Posterior cingulate gyrus (tissue), 11 donors: ENCODE measurements at regions not wholly inside any gene's neighbourhood (a gene's known extent, or its start where the extent isn't known, plus 50 kb on each side); places are given as distances from the start of the nearest gene placed in this dataset.

Experiments used
- DNase-seq, 10 donors: peaks; one replicate each; pipeline versions ENCODE4 v3.0.0 to v3.0.0-alpha.2; 2020 to 2021; ENCODE audit warnings: mixed read lengths in 3 of 10
- intact Hi-C: fragments of 100-400 bp; cut with DNase I; formaldehyde crosslinking; loops from one replicate; pipeline ENCODE4 v1.15.1; 2023

DNA sequence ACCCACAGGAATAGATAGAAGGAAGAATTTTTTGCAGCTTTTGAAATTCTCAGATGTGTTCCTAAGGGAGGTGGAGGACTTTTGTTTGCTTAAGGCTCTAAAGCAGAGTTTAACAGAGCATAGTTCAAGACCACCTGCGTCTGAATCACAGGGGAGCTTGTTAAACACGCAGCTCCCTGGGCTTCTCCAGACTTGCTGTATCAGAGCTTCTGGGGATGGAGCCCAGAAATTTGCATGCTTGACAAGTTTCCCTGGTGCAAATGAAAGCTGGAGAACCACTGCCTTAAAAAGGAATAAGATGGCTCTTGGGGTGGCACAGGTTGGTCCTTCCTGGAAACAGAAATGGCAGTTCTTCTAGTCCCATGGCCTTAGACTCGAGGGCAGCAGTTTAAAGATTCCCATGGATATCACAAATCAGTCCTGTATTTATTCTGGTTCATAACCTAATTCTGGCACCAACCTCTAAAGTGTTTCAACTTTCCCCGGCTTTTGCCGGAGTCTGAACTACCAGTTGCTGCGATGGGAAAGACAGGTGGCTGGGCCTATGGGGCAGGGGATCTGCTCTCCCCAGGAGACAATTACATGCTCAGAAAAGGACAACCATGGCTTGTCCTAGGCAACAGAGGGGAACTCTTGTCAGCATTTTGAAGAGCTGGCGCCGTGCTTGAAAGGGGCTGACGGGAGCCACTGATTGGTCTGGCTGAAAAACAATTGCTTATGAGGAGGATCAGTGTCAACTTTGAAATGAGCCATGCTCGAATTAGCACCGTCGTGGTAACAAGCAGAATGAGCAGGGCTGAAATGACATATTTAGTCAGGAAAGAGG lies 599.6 kb downstream of the CCDC171 start:
- intact Hi-C loops, result no loop called here
- no peak for DNase-seq

- DNase-seq, result no peak
- intact Hi-C loops, result no loop called here
Measured at GRCh38 chr9:16153221-16153620, 600.4 kb downstream of the CCDC171 start.

DNA sequence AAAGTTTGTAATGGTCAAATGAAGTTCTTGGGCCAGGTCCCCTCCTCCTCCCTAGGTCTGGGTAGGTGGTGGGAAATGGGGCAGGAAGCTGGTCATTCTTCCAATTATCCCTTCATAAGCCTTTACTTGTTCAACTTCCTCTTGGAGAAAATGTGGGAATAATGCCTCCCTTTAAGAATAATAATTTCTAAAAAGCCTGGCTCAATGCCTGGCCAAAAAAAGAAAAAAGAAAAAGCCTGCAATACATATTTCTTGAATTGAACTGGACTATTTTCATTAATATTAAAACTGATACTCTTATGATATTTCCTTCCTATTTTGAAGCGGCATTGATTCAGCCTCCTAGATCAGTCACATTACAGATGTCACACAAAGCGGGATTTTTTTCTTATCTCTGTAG lies 600.9 kb downstream of the CCDC171 start:
- intact Hi-C loops, result no loop called here
- no peak for DNase-seq

DNA sequence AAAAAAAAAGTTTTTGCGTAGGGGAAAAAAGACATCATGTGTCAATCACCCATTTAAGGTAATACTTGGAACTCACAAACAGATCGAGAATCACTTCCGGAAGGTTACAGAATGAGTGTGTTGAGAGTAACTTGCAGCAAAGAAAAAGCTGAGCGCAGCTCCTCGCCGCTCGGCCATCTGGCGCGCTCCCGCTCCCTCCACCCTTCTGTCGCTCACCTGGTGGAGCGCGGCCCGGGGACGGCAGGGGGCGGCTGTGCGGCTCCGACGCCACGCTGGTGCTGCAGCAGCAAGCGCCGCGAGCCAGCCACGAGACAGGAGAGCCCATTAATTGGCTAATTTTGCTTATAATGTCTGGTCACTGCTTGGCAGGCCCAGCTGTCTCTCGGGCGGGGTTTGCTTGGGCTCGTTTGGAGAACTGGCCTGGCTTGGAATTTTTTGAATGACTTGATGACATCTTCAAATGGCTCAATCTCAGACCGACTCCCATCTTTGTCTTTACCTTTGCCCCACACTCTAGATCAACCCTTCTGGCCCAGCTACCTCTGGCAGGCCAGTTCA lies 601.8 kb downstream of the CCDC171 start:
- DNase-seq, result peak in 3 of 10 donors; percentile 17 to 79 (median 20)
- intact Hi-C loops, result no loop called here

- intact Hi-C loops, result no loop called here
Measured at GRCh38 chr9:16155878-16156277, 603.0 kb downstream of the CCDC171 start.

DNA sequence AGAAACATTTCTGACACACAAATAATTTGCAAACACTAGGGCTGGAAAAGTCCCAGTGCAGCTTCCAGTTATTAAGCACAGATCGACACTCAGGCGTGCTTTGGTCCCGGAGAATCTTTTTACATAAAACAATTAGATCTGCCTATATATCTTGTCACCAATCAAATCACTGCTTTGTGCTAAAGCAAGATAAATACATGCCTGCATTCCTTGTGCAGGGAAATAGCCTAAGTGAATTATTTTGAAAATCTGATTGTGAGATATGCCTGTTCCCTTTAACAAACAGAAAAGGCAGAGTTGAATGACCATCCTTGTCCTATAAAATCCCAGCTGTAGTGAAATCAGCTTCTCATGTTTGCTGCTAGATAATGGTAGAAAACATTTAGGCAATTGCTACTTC lies 604.4 kb downstream of the CCDC171 start:
- no peak for DNase-seq

More at GRCh38 chr9:16155878-16156277, 603.0 kb downstream of the CCDC171 start:
- DNase-seq, result no peak

DNA sequence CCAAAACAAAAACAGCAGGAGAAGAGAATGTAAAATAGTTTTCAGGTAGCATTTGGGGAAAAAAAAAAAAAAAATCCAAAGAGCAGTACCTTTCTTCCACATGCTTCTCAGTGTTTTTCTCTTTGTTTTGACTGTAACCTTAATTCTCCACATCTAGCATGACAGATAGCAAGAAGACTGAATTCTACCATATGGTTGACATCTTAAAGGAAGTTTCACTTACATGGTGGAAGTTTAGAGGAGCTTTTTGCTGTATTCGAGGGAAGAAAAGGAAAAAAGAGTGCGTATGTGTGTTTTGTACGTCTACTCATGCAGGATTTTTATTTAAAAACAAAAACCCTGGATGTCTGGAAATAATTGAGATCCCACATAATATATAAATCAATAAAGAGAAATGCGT lies 604.8 kb downstream of the CCDC171 start:
- DNase-seq, result no peak
- intact Hi-C loops, result no loop called here

More for the DNA sequence above, 604.4 kb downstream of the CCDC171 start:
- intact Hi-C loops, result no loop called here

DNA sequence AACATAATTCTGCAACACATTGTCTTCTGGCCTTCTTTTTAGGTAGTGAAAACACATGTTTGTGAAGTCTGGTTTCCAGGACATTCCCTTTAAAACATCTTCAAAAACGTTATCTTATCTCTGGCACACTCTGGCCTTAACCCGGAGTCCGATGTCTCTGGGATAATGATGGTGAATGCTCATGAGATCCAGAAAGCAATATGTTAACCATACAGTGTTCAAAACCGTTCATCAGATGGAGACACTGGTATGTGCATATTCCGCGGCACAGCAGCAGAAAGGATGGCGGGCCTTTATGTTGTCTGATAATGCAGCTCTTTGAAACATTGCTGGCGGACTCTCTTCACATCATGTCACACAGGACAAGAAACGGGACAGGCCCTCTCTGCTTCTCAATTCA lies 605.2 kb downstream of the CCDC171 start:
- no peak for DNase-seq
- intact Hi-C loops, result no loop called here

GRCh38 chr9:16161483-16161882 lies 608.6 kb downstream of the CCDC171 start:
- intact Hi-C loops, result no loop called here
- DNase-seq, result no peak

GRCh38 chr9:16170119-16170518 lies 617.3 kb downstream of the CCDC171 start:
- no peak for DNase-seq
- intact Hi-C loops, result no loop called here

GRCh38 chr9:16171911-16172310 lies 619.1 kb downstream of the CCDC171 start:
- DNase-seq, result no peak
- intact Hi-C loops, result no loop called here

DNA sequence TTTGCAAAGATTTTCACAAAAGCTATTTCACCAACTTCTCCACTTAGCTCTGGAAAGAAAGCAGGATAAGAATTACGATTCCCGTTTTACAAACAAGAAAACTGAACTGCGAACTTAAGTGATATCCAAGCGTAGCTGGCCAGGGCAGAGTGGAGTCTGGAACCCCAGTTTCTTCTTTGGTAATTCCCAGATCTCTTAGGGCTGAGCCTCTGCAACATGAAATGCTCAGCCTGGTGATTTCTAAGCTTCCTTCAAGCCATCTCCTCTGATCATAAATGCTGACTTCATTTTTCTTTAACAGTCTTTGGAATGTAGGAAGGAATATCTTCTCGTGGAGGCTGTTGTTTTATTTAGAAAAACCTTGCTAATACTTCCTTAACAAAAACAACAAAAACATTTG lies 620.0 kb downstream of the CCDC171 start:
- DNase-seq, result no peak
- intact Hi-C loops, result no loop called here

DNA sequence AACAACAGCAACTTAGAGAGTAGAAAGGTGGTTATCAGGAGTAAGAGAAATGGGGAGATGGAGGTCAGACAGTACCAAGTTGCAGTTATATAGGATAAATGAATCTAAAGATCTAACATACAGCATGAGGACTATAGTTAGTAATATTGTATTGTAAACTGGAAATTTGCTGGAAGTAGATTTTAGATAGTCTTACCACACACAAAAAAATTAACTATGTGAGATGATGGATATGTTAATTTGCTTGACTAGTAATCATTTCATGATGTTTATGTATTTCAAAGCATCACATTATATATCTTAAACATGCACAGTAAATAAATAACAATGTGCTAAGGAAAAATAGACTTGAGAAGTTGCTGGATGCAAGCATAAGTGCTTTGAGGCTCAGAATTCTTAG lies 622.1 kb downstream of the CCDC171 start:
- DNase-seq, result no peak
- intact Hi-C loops, result no loop called here

GRCh38 chr9:16175461-16175860 lies 622.6 kb downstream of the CCDC171 start:
- no peak for DNase-seq
- intact Hi-C loops, result no loop called here

DNA sequence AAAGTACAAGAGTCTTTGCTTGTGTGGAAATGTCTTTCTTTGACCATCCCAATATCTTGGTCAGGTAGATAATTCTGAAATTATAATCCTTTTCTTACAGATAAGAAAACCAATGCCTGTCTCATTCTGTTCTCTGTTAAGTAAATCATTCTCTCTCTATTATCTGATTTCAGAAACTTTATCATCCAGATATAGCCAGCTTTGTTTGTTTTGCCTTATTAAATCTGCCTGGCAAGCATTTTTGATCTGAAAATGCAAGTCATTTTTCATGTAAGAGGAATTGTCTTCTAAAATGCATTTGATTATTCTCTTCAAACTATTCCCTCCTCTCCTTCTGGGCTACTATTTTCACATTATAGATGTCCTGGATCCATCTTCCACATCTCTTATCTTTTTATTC lies 625.5 kb downstream of the CCDC171 start:
- intact Hi-C loops, result no loop called here
- DNase-seq, result no peak

- no peak for DNase-seq
- intact Hi-C loops, result no loop called here
Measured at GRCh38 chr9:16179566-16179965, 626.7 kb downstream of the CCDC171 start.

DNA sequence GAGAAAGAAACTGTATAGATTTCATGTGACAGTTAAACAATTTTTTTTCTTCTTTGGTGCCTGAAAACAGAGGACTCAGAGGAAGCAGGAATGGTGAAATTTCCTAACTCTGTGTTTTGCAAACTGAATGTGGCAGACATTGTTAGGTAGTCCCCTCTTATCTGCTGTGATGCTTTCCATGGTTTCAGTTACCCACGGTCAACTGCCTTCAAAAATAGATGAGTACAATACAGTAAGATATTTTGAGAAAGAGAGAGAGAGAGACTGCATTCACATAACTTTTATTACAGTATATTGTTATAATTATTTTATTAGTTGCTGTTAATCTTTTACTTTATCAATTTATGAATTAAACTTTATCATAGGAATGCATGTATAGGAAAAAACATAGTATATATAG lies 627.2 kb downstream of the CCDC171 start:
- DNase-seq, result no peak
- intact Hi-C loops, result no loop called here

DNA sequence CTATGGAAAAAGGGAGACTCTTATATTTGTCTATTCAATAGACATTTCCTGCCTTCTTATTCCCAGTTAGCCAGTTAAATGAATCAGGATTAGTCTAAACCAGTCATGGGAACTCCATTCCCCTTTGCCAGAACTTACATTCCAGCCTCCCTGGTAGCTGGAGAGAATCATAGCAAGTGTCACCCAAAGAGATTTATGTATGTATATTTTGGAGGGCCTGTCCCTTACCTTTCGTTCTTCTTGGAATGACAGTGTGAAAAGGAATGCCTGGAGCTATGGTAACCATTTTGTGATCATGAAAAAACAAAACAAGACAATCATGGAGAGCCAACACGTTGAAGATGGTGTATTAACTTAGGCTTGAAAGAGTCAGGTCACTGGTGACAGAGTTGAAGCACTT lies 627.7 kb downstream of the CCDC171 start:
- DNase-seq, result no peak
- intact Hi-C loops, result no loop called here

- intact Hi-C loops, result no loop called here
- DNase-seq, result no peak
Measured at GRCh38 chr9:16181539-16181938, 628.7 kb downstream of the CCDC171 start.

GRCh38 chr9:16182784-16183183 lies 629.9 kb downstream of the CCDC171 start:
- DNase-seq, result no peak
- intact Hi-C loops, result no loop called here

DNA sequence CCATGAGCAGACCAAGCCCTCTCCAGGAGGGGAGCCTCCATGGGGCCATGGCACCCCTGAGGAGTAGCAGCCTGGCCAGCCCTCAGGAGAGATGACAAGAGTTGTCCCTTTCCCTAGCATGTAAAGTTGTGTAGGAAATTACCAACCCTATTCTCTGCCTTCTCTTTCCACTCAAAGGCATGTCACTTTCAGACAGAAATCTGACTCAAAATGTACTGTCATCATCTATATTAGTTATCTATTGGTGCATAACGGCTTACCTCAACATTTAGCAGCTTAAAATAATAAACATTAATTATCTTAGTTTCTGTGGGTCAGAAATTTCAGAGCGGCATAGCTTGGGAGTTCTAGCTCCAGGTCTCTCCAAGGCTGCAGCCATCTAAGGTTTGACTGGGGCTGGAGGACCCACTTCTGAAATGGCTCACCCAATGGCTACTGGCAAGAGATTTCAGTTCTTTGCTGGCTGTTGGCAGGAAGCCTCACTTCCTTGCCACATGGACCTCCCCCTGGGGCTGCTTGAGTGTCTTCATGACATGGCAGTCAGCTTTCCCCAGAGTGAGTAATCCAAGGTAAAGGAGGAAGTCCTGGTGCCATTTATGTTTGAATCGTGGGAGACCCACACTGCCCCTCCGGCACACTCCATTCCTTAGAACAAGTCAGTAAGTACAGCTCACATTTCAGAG lies 632.3 kb downstream of the CCDC171 start:
- intact Hi-C loops, result no loop called here
- no peak for DNase-seq

DNA sequence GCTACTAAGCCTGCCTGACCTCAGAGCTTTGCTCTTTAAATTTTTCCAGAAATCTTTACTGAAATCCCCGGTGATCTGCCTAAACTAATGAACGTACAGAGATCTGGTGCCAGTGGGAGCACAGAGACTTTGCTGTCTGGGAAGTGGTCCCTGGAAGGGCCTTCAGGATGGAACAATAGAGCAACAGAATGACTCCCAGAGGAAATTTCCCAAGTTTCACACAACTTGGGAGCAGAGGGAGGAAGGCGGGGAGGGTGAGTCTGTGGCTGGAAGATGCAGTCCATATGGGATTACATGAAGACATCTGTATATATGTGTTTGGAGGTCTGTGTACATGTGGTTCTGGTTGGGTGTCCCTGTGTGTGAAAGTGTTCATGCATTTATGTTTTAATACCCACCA lies 638.3 kb downstream of the CCDC171 start:
- no peak for DNase-seq
- intact Hi-C loops, result no loop called here
